ENCODE measurements at regions not wholly inside any gene's neighbourhood (a gene's known extent, or its start where the extent isn't known, plus 50 kb on each side); places are given as distances from the start of the nearest gene placed in this dataset.

- Histone ChIP-seq H3K79me2 (ENCODE audit: control insufficient read depth, low read length) (no peaks in the 10 kb centered on the region), H3K9me2 (replicated peaks; ENCODE audit: control insufficient read depth, low read length) (no peaks in the 10 kb centered on the region), H3K27ac (ENCODE audit: low read depth, low read length) (no peak overlapping the region), H3K4me2 (ENCODE audit: low read length) (no peak overlapping the region), H3K9me3 (ENCODE audit: control insufficient read depth, insufficient read depth, low read length) (no peaks in the 10 kb centered on the region), H3F3A (ENCODE audit: control insufficient read depth, insufficient read depth) (no peaks in the 10 kb centered on the region), H4K20me1 (ENCODE audit: control insufficient read depth, insufficient read depth, low read depth, low read length) (no peaks in the 10 kb centered on the region), H3K36me3 (ENCODE audit: control insufficient read depth, low read length) (no peaks in the 10 kb centered on the region), H3K4me3 (ENCODE audit: low read length) (no peak overlapping the region), H3K4me1 (ENCODE audit: control insufficient read depth, low read length) (no peaks in the 10 kb centered on the region), H3K27me3 (ENCODE audit: control insufficient read depth, low read length) (no peaks in the 10 kb centered on the region)
- no peak for TF ChIP-seq EZH2phosphoT487 (IDR thresholded peaks at IDR 0.05; ENCODE audit: borderline replicate concordance, low read length)
- no peak for TF ChIP-seq CTCF (IDR thresholded peaks at IDR 0.05; ENCODE audit: low read depth, low read length, poor library complexity, severe bottlenecking)
Observed at GRCh38 chr13:103521532-103521931, 455.3 kb upstream of the SLC10A2 start.

- Histone ChIP-seq H3K4me1 (ENCODE audit: control insufficient read depth, low read length) (no peaks in the 10 kb centered on the region), H3K4me2 (ENCODE audit: low read length) (no peak overlapping the region), H4K20me1 (ENCODE audit: control insufficient read depth, insufficient read depth, low read depth, low read length) (no peaks in the 10 kb centered on the region), H3K27ac (ENCODE audit: low read depth, low read length) (no peak overlapping the region), H3K79me2 (ENCODE audit: control insufficient read depth, low read length) (no peaks in the 10 kb centered on the region), H3F3A (ENCODE audit: control insufficient read depth, insufficient read depth) (no peaks in the 10 kb centered on the region), H3K36me3 (ENCODE audit: control insufficient read depth, low read length) (no peaks in the 10 kb centered on the region), H3K9me2 (replicated peaks; ENCODE audit: control insufficient read depth, low read length) (no peaks in the 10 kb centered on the region), H3K27me3 (ENCODE audit: control insufficient read depth, low read length) (no peaks in the 10 kb centered on the region), H3K9me3 (ENCODE audit: control insufficient read depth, insufficient read depth, low read length) (no peaks in the 10 kb centered on the region), H3K4me3 (ENCODE audit: low read length) (no peak overlapping the region)
- TF ChIP-seq CTCF (IDR thresholded peaks at IDR 0.05; ENCODE audit: low read depth, low read length, poor library complexity, severe bottlenecking) = no peak
- no peak for TF ChIP-seq EZH2phosphoT487 (IDR thresholded peaks at IDR 0.05; ENCODE audit: borderline replicate concordance, low read length)
Observed at GRCh38 chr13:103517768-103518102, 451.5 kb upstream of the SLC10A2 start.

- H3K36me3 ChIP-seq (ENCODE audit: control insufficient read depth, low read length) = no peaks in the 10 kb centered on the region
- H3F3A ChIP-seq (ENCODE audit: control insufficient read depth, insufficient read depth) = no peaks in the 10 kb centered on the region
- H3K79me2 ChIP-seq (ENCODE audit: control insufficient read depth, low read length) = no peaks in the 10 kb centered on the region
- H3K4me2 ChIP-seq (ENCODE audit: low read length) = no peak overlapping the region
- no peak for TF ChIP-seq CTCF (IDR thresholded peaks at IDR 0.05; ENCODE audit: low read depth, low read length, poor library complexity, severe bottlenecking)
- no peak for TF ChIP-seq EZH2phosphoT487 (IDR thresholded peaks at IDR 0.05; ENCODE audit: borderline replicate concordance, low read length)
- H3K4me1 ChIP-seq (ENCODE audit: control insufficient read depth, low read length) = no peaks in the 10 kb centered on the region
- H4K20me1 ChIP-seq (ENCODE audit: control insufficient read depth, insufficient read depth, low read depth, low read length) = no peaks in the 10 kb centered on the region
- no peaks in the 10 kb centered on the region for H3K9me2 ChIP-seq (replicated peaks; ENCODE audit: control insufficient read depth, low read length)
- H3K9me3 ChIP-seq (ENCODE audit: control insufficient read depth, insufficient read depth, low read length) = no peaks in the 10 kb centered on the region
- no peak overlapping the region for H3K4me3 ChIP-seq (ENCODE audit: low read length)
- no peaks in the 10 kb centered on the region for H3K27me3 ChIP-seq (ENCODE audit: control insufficient read depth, low read length)
- H3K27ac ChIP-seq (ENCODE audit: low read depth, low read length) = no peak overlapping the region
Observed at GRCh38 chr13:103517066-103517767, 451.0 kb upstream of the SLC10A2 start.
